Neural cell (in vitro differentiated cells): ENCODE measurements at regions not wholly inside any gene's neighbourhood (a gene's known extent, or its start where the extent isn't known, plus 50 kb on each side); places are given as distances from the start of the nearest gene placed in this dataset.

Source experiments
- EZH2 ChIP-seq: fragments of 200-600, 300-800 bp; shearing (Covaris generic), sonication (generic); IDR thresholded peaks from 2 replicates; pipeline ENCODE4 v1.6.1; 2014; ENCODE audit warnings: antibody characterized with exemption, low read length, borderline replicate concordance, mild to moderate bottlenecking; ENCODE audit not compliant: insufficient read depth, poor library complexity, severe bottlenecking
- MXI1 ChIP-seq: fragments of 450-650 bp; conservative IDR thresholded peaks from 2 replicates; pipeline ENCODE4 v1.6.1; 2014; ENCODE audit warnings: antibody characterized with exemption, mild to moderate bottlenecking; ENCODE audit not compliant: poor library complexity, severe bottlenecking
- POLR2AphosphoS5 ChIP-seq: IDR thresholded peaks from 2 replicates; pipeline ENCODE4 v1.6.1; 2012
- TF ChIP-seq, protein P1 (sequence below): fragments of 450-650 bp; IDR thresholded peaks from 2 replicates; pipeline ENCODE4 v1.5.1; 2014; ENCODE audit warnings: antibody characterized with exemption, mild to moderate bottlenecking, moderate library complexity; ENCODE audit not compliant: poor library complexity, severe bottlenecking
- TF ChIP-seq, protein P2 (sequence below): IDR thresholded peaks from 2 replicates; pipeline ENCODE4 v1.6.1; 2012; ENCODE audit warnings: borderline replicate concordance

DNA sequence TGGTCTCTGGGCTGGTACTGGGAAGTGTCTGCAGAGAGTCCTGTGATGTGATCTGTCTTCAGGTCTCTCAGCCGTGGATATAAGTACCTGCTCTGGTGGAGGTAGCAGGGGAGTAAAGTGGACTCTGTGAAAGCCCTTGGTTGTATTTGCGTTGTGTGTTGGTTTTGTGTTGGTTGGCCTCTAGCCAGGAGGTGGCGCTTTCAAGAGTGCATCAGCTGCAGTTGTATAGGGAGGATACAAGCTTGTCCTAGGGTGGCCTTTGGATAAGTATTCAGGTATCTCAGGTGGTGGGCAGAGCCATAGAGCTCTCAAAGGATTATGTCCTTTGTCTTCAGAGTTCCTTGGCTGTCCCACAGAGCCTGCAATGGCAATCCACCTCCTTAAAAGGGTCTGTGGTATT lies 111.6 kb downstream of the MAGEB17 start:
- TF ChIP-seq, protein P1, sequence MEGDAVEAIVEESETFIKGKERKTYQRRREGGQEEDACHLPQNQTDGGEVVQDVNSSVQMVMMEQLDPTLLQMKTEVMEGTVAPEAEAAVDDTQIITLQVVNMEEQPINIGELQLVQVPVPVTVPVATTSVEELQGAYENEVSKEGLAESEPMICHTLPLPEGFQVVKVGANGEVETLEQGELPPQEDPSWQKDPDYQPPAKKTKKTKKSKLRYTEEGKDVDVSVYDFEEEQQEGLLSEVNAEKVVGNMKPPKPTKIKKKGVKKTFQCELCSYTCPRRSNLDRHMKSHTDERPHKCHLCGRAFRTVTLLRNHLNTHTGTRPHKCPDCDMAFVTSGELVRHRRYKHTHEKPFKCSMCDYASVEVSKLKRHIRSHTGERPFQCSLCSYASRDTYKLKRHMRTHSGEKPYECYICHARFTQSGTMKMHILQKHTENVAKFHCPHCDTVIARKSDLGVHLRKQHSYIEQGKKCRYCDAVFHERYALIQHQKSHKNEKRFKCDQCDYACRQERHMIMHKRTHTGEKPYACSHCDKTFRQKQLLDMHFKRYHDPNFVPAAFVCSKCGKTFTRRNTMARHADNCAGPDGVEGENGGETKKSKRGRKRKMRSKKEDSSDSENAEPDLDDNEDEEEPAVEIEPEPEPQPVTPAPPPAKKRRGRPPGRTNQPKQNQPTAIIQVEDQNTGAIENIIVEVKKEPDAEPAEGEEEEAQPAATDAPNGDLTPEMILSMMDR: no peak
- TF ChIP-seq, protein P2, sequence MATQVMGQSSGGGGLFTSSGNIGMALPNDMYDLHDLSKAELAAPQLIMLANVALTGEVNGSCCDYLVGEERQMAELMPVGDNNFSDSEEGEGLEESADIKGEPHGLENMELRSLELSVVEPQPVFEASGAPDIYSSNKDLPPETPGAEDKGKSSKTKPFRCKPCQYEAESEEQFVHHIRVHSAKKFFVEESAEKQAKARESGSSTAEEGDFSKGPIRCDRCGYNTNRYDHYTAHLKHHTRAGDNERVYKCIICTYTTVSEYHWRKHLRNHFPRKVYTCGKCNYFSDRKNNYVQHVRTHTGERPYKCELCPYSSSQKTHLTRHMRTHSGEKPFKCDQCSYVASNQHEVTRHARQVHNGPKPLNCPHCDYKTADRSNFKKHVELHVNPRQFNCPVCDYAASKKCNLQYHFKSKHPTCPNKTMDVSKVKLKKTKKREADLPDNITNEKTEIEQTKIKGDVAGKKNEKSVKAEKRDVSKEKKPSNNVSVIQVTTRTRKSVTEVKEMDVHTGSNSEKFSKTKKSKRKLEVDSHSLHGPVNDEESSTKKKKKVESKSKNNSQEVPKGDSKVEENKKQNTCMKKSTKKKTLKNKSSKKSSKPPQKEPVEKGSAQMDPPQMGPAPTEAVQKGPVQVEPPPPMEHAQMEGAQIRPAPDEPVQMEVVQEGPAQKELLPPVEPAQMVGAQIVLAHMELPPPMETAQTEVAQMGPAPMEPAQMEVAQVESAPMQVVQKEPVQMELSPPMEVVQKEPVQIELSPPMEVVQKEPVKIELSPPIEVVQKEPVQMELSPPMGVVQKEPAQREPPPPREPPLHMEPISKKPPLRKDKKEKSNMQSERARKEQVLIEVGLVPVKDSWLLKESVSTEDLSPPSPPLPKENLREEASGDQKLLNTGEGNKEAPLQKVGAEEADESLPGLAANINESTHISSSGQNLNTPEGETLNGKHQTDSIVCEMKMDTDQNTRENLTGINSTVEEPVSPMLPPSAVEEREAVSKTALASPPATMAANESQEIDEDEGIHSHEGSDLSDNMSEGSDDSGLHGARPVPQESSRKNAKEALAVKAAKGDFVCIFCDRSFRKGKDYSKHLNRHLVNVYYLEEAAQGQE: no peak
- TF ChIP-seq POLR2AphosphoS5 (no peak), MXI1 (no peak), EZH2 (no peak)
